Omental fat pad (tissue), 3 donors: ENCODE measurements at regions not wholly inside any gene's neighbourhood (a gene's known extent, or its start where the extent isn't known, plus 50 kb on each side); places are given as distances from the start of the nearest gene placed in this dataset.

ENCODE experiments used
- ATAC-seq: fragments of 150-250 bp; one replicate; pipeline ENCODE4 v1.9.1; 2016; ENCODE audit warnings: mild to moderate bottlenecking, moderate library complexity; ENCODE audit not compliant: low FRiP score
- DNase-seq: peaks from one replicate; pipeline ENCODE4 v3.0.0-alpha.2; 2019; ENCODE audit warnings: low spot score
- CTCF ChIP-seq, 3 donors: fragments of 450-650 bp; IDR thresholded peaks; one replicate each; pipeline ENCODE4 v1.5.1; 2016 to 2017; ENCODE audit warnings: antibody characterized with exemption in 3 of 3, mild to moderate bottlenecking in 3 of 3, moderate library complexity in 2 of 3

- no peak for DNase-seq
- no peak for ATAC-seq
- no peak for TF ChIP-seq CTCF (IDR thresholded peaks at IDR 0.05)
These were observed 179.3 kb downstream of the ZNF326 start for GRCh38 chr1:90174246-90174645.

DNA sequence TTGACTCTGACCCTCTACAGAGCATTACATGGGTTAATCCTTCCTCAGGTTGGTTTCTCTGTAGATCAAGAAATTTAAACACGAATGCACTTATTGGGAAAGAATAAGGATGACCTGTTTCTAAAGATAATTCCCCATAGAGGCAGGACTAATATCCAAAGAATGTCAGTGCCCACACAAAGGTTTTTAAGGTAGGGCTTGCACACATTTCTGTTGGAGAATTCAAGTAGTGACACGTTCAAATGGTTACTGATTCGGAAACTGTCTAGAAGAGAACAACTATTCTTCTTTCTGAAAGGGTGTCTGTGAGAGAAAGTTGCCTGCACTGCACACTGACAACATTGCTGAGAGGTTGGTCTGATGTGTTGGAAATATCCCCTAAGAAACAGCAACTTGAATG, 167.3 kb downstream of the ZNF326 start:
- ATAC-seq (no peak), DNase-seq (no peak)
- no peak for TF ChIP-seq CTCF (IDR thresholded peaks at IDR 0.05)

- DNase-seq = no peak
- no peak for TF ChIP-seq CTCF (IDR thresholded peaks at IDR 0.05)
- no peak for ATAC-seq
These were observed 166.7 kb downstream of the ZNF326 start for GRCh38 chr1:90161625-90162024.

- no peak for DNase-seq
- TF ChIP-seq CTCF (IDR thresholded peaks at IDR 0.05) = no peak
- ATAC-seq = no peak
These were observed 161.0 kb downstream of the ZNF326 start for GRCh38 chr1:90155721-90156487.

DNA sequence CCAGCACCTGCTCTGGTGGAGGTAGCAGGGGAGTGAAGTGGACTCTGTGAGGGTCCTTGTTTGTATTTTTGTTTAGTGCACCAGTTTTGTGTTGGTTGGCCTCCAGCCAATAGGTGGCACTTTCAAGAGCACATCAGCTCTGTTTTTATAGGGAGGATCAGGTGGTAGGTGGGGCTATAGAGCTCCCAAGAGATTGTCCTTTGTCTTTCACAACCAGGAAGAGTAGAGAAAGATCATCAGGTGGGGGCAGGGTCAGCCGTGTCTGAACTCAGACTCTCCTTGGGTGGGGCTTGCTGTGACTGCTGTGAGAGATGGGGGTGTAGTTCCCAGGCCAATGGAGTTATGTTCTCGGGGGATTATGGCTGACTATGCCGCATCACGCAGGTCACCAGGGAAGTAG, 159.8 kb downstream of the ZNF326 start:
- no peak for TF ChIP-seq CTCF (IDR thresholded peaks at IDR 0.05)
- DNase-seq = no peak
- ATAC-seq = no peak

DNA sequence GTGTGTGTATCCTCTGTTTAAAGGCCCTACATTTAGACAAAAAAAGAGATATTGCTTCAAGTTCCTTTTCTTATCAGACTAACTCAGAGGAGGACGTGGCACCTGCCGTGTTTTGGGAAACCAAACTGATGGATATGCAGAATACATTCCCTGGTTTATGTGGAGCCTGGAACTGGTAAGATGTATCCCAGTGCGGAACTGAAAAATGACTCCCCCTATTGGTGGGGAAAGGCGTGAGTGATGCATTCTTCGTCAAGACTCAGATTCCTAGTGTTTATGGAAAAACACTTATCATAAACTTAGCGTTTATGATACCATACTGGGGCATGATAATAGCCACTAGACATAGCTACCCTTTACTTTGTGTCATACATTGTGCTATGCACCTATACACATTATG, 154.2 kb downstream of the ZNF326 start:
- DNase-seq (no peak), ATAC-seq (no peak)
- no peak for TF ChIP-seq CTCF (IDR thresholded peaks at IDR 0.05)

DNA sequence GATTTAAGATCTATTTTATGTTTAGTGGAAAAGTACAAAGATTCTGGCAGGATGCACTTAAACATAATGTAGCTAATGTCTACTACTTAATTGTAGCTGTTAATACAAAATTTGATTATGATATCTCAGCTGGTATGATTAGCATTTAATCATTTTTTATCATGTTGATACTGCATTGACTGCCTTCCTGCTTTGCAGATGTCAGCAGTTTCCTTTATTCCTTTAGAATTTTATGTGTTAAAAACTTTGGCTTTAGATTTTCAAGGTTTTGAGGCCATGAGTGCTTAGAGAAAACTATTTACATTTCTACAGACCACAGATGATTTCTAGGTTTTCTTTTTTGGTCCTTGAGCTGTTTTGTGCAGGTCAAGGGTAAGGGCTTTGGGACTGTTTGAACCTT, 152.2 kb downstream of the ZNF326 start:
- no peak for ATAC-seq
- TF ChIP-seq CTCF (IDR thresholded peaks at IDR 0.05) = no peak
- no peak for DNase-seq
